H1 (cell line): ENCODE measurements at regions not wholly inside any gene's neighbourhood (a gene's known extent, or its start where the extent isn't known, plus 50 kb on each side); places are given as distances from the start of the nearest gene placed in this dataset.

Source experiments
- CBX8 ChIP-seq: fragments of 300-800, 300-1000 bp; sonication (generic); IDR thresholded peaks from 2 replicates; pipeline ENCODE4 v1.7.1; 2016; ENCODE audit warnings: low read depth, low read length, borderline replicate concordance
- CREB1 ChIP-seq: IDR thresholded peaks from 2 replicates; pipeline ENCODE4 v1.6.1; 2012; ENCODE audit warnings: inconsistent platforms
- FOSL1 ChIP-seq: IDR thresholded peaks from 2 replicates; pipeline ENCODE4 v1.6.1; 2011; ENCODE audit warnings: mild to moderate bottlenecking, low read depth, low read length, moderate library complexity; ENCODE audit not compliant: insufficient read depth
- POLR2A ChIP-seq, 2 experiments: IDR thresholded peaks; 1 replicate in 1 of 2; 2 replicates in 1 of 2; pipeline ENCODE4 v1.6.1; 2011; ENCODE audit warnings: low read depth in 2 of 2, low read length in 2 of 2, mild to moderate bottlenecking in 2 of 2; ENCODE audit errors: control extremely low read depth in 1 of 2
- POLR2AphosphoS5 ChIP-seq: IDR thresholded peaks from 2 replicates; pipeline ENCODE4 v1.6.1; 2011; ENCODE audit warnings: low read depth, low read length
- RBBP5 ChIP-seq: IDR thresholded peaks from 2 replicates; pipeline ENCODE4 v1.7.1; 2012; ENCODE audit warnings: low read depth, mild to moderate bottlenecking, inconsistent platforms, low read length, moderate library complexity, borderline replicate concordance
- RNF2 ChIP-seq: fragments of 200-900, 300-1000 bp; sonication (generic); IDR thresholded peaks from 2 replicates; pipeline ENCODE4 v1.7.1; 2016; ENCODE audit warnings: borderline replicate concordance, low read depth, mild to moderate bottlenecking, antibody characterized with exemption, low read length; ENCODE audit not compliant: poor library complexity, severe bottlenecking; ENCODE audit errors: missing control alignments
- SRF ChIP-seq: IDR thresholded peaks from 2 replicates; pipeline ENCODE4 v1.6.1; 2011; ENCODE audit warnings: mild to moderate bottlenecking, low read depth, low read length, moderate library complexity
- TAF7 ChIP-seq: optimal IDR thresholded peaks from 2 replicates; pipeline ENCODE3; 2011; ENCODE audit warnings: low read depth, mild to moderate bottlenecking, inconsistent platforms, low read length, moderate library complexity, borderline replicate concordance
- TF ChIP-seq, protein P1 (sequence below): IDR thresholded peaks from 2 replicates; pipeline ENCODE4 v1.6.1; 2011; ENCODE audit warnings: low read depth, mild to moderate bottlenecking, low read length; ENCODE audit not compliant: insufficient read depth
- TF ChIP-seq, protein P2 (sequence below), 3 experiments: IDR thresholded peaks; 1 replicate in 2 of 3; 2 replicates in 1 of 3; pipeline versions ENCODE4 v1.5.1 to v1.6.1; 2011; ENCODE audit warnings: low read length in 3 of 3, mild to moderate bottlenecking in 3 of 3, inconsistent platforms in 2 of 3, low read depth in 1 of 3, moderate library complexity in 1 of 3; ENCODE audit not compliant: insufficient read depth in 1 of 3; ENCODE audit errors: control extremely low read depth in 1 of 3
- TF ChIP-seq, protein P3 (sequence below): IDR thresholded peaks from 2 replicates; pipeline ENCODE4 v1.6.1; 2012; ENCODE audit warnings: inconsistent platforms
- TF ChIP-seq, protein P4 (sequence below): IDR thresholded peaks from 2 replicates; pipeline ENCODE4 v1.6.1; 2011; ENCODE audit warnings: low read length, improper control_type of control experiment

DNA sequence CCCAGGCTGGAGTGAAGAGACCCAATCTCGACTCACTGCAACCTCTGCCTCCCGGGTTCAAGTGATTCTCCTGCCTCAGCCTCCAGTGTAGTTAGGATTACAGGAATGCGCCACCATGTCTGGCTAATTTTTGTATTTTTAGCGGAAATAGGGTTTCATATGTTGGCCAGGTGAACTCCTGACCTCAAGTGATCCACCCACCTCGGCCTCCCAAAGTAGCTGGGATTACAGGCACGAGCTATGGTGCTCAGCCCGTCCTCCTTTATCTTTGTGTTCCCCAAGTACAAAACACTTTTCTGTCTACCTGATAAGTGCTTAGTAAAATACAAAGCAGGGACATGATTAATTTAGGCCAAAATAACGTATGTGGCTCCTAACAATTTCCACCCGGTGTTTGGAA, 91.2 kb upstream of the STK17B start:
- TF ChIP-seq, protein P1, sequence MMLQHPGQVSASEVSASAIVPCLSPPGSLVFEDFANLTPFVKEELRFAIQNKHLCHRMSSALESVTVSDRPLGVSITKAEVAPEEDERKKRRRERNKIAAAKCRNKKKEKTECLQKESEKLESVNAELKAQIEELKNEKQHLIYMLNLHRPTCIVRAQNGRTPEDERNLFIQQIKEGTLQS: no peak
- TF ChIP-seq POLR2A (IDR thresholded peaks at IDR 0.05; ENCODE audit: control extremely low read depth in 1 of 2, low read depth in 2 of 2, low read length in 2 of 2) (no peak), POLR2AphosphoS5 (no peak), CBX8 (no peak), TAF7 (no peak), FOSL1 (no peak), CREB1 (no peak), RBBP5 (no peak), SRF (no peak), RNF2 (no peak)
- TF ChIP-seq, protein P2, sequence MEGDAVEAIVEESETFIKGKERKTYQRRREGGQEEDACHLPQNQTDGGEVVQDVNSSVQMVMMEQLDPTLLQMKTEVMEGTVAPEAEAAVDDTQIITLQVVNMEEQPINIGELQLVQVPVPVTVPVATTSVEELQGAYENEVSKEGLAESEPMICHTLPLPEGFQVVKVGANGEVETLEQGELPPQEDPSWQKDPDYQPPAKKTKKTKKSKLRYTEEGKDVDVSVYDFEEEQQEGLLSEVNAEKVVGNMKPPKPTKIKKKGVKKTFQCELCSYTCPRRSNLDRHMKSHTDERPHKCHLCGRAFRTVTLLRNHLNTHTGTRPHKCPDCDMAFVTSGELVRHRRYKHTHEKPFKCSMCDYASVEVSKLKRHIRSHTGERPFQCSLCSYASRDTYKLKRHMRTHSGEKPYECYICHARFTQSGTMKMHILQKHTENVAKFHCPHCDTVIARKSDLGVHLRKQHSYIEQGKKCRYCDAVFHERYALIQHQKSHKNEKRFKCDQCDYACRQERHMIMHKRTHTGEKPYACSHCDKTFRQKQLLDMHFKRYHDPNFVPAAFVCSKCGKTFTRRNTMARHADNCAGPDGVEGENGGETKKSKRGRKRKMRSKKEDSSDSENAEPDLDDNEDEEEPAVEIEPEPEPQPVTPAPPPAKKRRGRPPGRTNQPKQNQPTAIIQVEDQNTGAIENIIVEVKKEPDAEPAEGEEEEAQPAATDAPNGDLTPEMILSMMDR (IDR thresholded peaks at IDR 0.05; ENCODE audit: control extremely low read depth in 1 of 3, insufficient read depth in 1 of 3, low read depth in 1 of 3, low read length in 3 of 3): no peak
- TF ChIP-seq, protein P3, sequence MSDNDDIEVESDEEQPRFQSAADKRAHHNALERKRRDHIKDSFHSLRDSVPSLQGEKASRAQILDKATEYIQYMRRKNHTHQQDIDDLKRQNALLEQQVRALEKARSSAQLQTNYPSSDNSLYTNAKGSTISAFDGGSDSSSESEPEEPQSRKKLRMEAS: no peak
- TF ChIP-seq, protein P4, sequence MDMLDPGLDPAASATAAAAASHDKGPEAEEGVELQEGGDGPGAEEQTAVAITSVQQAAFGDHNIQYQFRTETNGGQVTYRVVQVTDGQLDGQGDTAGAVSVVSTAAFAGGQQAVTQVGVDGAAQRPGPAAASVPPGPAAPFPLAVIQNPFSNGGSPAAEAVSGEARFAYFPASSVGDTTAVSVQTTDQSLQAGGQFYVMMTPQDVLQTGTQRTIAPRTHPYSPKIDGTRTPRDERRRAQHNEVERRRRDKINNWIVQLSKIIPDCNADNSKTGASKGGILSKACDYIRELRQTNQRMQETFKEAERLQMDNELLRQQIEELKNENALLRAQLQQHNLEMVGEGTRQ: no peak
